ENCODE measurements at regions not wholly inside any gene's neighbourhood (a gene's known extent, or its start where the extent isn't known, plus 50 kb on each side); places are given as distances from the start of the nearest gene placed in this dataset.

DNA sequence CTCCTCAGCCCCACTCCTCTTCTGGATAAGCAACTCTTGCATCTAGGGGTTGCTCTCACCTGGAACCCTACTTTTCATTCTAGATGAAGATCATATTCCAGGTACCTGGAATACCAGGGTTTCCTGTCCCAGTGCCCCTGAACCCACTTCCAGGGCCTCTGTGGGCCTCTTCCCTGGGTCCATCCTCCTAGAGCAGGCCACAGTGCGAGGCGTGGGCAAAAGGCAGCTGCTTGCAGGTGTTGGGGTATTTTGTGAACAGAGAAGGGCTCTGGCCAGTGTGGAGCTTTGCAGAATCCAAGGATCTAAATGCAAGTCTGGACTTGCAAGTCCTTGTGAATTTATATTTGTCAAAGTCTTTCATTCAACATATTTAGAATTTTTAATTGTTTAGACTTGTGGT is 240.4 kb upstream of the POU3F1 start:
- no peak for TF ChIP-seq POLR2A (IDR thresholded peaks at IDR 0.05)
- TF ChIP-seq, protein P1, sequence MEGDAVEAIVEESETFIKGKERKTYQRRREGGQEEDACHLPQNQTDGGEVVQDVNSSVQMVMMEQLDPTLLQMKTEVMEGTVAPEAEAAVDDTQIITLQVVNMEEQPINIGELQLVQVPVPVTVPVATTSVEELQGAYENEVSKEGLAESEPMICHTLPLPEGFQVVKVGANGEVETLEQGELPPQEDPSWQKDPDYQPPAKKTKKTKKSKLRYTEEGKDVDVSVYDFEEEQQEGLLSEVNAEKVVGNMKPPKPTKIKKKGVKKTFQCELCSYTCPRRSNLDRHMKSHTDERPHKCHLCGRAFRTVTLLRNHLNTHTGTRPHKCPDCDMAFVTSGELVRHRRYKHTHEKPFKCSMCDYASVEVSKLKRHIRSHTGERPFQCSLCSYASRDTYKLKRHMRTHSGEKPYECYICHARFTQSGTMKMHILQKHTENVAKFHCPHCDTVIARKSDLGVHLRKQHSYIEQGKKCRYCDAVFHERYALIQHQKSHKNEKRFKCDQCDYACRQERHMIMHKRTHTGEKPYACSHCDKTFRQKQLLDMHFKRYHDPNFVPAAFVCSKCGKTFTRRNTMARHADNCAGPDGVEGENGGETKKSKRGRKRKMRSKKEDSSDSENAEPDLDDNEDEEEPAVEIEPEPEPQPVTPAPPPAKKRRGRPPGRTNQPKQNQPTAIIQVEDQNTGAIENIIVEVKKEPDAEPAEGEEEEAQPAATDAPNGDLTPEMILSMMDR (IDR thresholded peaks at IDR 0.05), result no peak
- H3K4me3 ChIP-seq, result no peak overlapping the region
- no peaks in the 10 kb centered on the region for H3K4me1 ChIP-seq
- H3K36me3 ChIP-seq, result no peaks in the 10 kb centered on the region
- DNase-seq, result no peak
- H3K9me3 ChIP-seq, result no peaks in the 10 kb centered on the region
- no peak overlapping the region for H3K27ac ChIP-seq
- H3K27me3 ChIP-seq, result no peaks in the 10 kb centered on the region

DNA sequence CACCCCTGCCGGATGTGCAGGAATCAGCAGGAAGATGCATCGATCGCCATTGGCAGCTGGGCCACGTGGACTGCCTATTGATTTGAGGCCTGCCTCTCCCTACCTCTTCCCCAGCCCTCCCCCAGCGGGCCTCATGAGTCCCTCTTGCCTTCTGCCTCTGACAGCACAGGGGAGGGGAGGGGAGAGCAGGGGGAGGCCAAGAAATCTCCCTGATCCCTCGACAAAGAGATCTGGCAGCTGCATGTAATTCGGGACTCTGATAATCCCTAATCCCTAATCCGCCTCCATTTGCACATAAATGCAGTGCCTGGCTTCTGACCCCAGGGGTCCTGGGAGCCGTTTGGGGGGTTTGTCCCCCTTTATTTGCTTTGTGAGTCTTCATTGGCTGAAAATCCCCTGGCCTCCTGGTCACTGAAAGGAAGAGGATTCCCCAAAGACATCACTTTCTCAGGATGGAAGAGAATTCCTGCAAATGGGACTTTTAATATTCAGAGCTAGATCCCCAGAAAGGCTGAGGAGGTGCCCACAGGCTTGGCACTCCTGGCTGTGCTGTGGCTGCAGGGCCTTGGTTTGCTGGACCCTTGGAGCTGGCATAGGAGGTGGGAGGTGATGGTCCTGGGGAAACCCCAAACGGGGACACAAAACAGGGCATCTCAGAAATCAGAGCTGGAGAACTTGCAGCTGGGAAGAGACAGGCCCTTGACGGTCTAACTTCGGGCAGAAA is 239.4 kb upstream of the POU3F1 start:
- H3K9me3 ChIP-seq, result no peaks in the 10 kb centered on the region
- no peaks in the 10 kb centered on the region for H3K36me3 ChIP-seq
- no peak overlapping the region for H3K27ac ChIP-seq
- H3K4me1 ChIP-seq, result no peaks in the 10 kb centered on the region
- TF ChIP-seq POLR2A (IDR thresholded peaks at IDR 0.05), result no peak
- TF ChIP-seq, protein P1 (IDR thresholded peaks at IDR 0.05), result no peak
- H3K27me3 ChIP-seq, result no peaks in the 10 kb centered on the region
- no peak for DNase-seq
- H3K4me3 ChIP-seq, result no peak overlapping the region

DNA sequence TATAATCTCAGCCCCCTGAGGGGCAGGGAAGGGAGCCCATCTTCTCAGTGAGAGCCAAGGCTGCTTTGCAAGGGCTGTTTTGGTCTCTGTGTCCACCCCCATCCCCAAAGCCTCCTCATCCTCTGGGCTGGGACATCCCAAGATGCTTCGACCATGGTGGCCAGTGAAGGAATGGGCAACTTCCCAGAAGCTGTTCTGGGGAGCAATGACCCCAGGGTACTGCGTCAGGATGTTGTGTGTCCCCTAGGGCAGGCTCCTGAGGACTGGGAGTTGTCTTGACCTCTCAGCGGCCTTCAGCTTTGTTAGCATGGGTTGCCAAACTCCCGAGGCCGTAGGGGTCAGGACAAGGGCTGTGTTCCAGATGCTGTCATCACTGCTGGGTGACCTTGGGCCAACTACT is 238.4 kb upstream of the POU3F1 start:
- TF ChIP-seq POLR2A (IDR thresholded peaks at IDR 0.05), result no peak
- TF ChIP-seq, protein P1 (IDR thresholded peaks at IDR 0.05), result no peak
- no peak overlapping the region for H3K27ac ChIP-seq
- H3K9me3 ChIP-seq, result no peaks in the 10 kb centered on the region
- no peak overlapping the region for H3K4me3 ChIP-seq
- no peaks in the 10 kb centered on the region for H3K36me3 ChIP-seq
- no peaks in the 10 kb centered on the region for H3K4me1 ChIP-seq
- DNase-seq, result no peak
- H3K27me3 ChIP-seq, result no peaks in the 10 kb centered on the region

DNA sequence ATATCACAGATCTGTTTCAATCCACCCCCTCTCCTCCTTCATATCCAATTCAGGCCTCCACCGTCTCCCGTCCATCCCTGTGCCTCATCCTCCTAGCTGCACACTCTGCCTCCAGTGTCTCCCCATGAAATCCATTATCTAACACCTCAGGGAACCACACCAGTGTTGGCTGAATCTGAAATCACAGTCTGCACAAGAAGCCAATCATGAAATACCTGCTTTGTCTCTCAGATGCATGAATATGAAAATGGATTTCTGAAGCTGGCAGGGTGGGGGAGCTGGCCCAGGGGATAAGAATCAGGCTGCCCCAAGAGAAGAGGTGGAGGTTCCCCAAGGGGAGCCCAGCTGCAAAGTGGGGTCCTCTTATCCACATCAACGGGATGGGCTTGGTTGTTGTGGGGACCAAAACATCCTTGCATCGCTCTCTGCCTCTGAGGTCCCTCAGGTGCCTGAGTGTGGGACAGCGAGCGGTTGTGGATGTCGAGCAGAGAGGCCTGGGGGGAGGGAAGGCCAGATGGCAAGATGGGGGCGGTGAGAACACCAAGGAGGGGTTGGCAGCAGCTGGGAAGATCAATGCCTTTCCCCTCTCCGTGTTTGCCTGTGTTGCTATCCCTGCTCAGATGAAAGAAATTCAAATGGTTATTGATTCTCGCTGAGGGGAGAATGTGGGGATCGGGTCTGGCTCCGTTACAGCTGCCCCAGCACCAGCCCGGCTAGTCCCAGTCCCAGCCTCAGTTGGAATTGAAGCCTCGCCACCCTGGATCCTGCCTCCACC is 237.3 kb upstream of the POU3F1 start:
- H3K4me1 ChIP-seq, result no peaks in the 10 kb centered on the region
- TF ChIP-seq, protein P1 (IDR thresholded peaks at IDR 0.05), result no peak
- TF ChIP-seq POLR2A (IDR thresholded peaks at IDR 0.05), result no peak
- DNase-seq, result no peak
- no peak overlapping the region for H3K4me3 ChIP-seq
- H3K9me3 ChIP-seq, result no peaks in the 10 kb centered on the region
- H3K36me3 ChIP-seq, result no peaks in the 10 kb centered on the region
- no peak overlapping the region for H3K27ac ChIP-seq
- no peaks in the 10 kb centered on the region for H3K27me3 ChIP-seq

- no peak for TF ChIP-seq POLR2A (IDR thresholded peaks at IDR 0.05)
- TF ChIP-seq, protein P1 (IDR thresholded peaks at IDR 0.05), result no peak
- no peaks in the 10 kb centered on the region for H3K9me3 ChIP-seq
- no peak overlapping the region for H3K4me3 ChIP-seq
- DNase-seq, result no peak
- no peaks in the 10 kb centered on the region for H3K27me3 ChIP-seq
- H3K4me1 ChIP-seq, result no peaks in the 10 kb centered on the region
- no peaks in the 10 kb centered on the region for H3K36me3 ChIP-seq
- H3K27ac ChIP-seq, result no peak overlapping the region
Measured at GRCh38 chr1:38279148-38279547, 232.6 kb upstream of the POU3F1 start.
